NB4 (cell line): ENCODE measurements at regions not wholly inside any gene's neighbourhood (a gene's known extent, or its start where the extent isn't known, plus 50 kb on each side); places are given as distances from the start of the nearest gene placed in this dataset.

ENCODE experiments used
- DNase-seq: peaks from one replicate; pipeline ENCODE4 v3.0.0; 2010; ENCODE audit warnings: low read depth
- H3K4me3 ChIP-seq: one replicate; pipeline ENCODE4 v1.5.1; 2011; ENCODE audit warnings: mild to moderate bottlenecking, low read depth, low read length, moderate library complexity
- MYC ChIP-seq: IDR thresholded peaks from 2 replicates; pipeline ENCODE4 v1.6.1; 2011; ENCODE audit warnings: low read depth, low read length
- POLR2A ChIP-seq: IDR thresholded peaks from 2 replicates; pipeline ENCODE4 v1.6.1; 2011; ENCODE audit warnings: mild to moderate bottlenecking; ENCODE audit not compliant: insufficient read length; ENCODE audit errors: extremely low read depth
- TF ChIP-seq, protein P1 (sequence below): IDR thresholded peaks from 2 replicates; pipeline ENCODE4 v1.6.1; 2011; ENCODE audit warnings: low read depth, low read length
- TF ChIP-seq, protein P2 (sequence below): IDR thresholded peaks from one replicate; pipeline ENCODE4 v1.5.1; 2012; ENCODE audit warnings: low read depth, low read length

DNA sequence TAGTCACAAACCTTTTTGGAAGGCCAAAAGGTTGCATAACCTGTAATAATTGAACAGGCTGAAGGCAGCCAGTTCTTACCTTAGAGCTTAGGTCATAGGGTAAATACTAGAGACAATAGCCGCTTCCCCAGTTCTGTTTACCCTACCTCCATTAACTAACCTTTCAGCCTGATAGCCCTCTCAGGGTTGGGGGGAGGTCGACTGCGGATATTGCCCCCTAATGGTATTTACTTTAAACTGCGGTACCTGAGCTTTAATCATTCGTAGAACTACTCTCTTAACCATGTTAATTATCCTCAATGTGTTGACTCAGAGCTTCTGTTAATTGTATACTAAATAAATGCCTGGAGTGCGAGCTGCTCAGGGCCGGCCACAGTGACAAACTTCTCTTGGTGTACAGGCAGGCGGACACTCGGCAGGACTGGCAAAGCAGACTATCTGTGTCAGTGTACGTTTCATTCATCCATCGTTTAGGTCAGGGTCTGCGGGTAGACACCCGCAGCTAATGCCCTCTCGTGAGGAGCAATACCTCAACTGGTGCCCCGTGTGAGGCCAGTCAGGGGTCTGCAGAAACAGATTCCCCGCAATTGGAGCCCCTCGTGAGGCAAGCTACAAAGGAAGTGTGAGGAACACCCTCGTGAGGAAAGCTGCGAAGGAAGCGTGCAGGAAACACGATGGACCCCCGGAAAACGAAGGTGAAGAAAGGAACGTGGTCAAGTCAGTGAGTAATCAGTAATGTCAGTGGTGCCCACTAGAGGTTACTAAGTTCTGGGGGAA lies 115.3 kb upstream of the SCN7A start:
- H3K4me3 ChIP-seq, result no peak overlapping the region

DNA sequence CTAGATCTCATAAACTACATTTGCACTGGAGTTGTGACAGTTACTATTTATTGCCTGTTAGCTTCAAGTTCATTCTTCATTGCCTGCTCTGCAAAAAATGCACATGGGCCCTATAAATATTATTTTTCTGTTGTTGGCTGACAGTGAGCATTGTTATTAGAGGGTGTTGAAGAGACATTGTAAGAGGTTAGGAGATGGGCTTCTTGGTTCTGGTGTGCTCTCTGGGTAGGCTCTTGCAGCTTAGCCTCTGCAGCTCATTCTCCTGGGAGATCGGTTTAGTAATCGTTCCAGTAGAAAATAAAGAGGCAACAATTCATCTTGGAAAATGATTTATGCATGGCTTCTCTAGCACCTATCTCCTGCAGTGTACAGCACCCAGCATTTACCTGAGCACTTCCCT lies 113.8 kb upstream of the SCN7A start:
- TF ChIP-seq POLR2A, result no peak
- TF ChIP-seq MYC, result no peak
- TF ChIP-seq, protein P1, sequence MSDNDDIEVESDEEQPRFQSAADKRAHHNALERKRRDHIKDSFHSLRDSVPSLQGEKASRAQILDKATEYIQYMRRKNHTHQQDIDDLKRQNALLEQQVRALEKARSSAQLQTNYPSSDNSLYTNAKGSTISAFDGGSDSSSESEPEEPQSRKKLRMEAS, result no peak
- TF ChIP-seq, protein P2, sequence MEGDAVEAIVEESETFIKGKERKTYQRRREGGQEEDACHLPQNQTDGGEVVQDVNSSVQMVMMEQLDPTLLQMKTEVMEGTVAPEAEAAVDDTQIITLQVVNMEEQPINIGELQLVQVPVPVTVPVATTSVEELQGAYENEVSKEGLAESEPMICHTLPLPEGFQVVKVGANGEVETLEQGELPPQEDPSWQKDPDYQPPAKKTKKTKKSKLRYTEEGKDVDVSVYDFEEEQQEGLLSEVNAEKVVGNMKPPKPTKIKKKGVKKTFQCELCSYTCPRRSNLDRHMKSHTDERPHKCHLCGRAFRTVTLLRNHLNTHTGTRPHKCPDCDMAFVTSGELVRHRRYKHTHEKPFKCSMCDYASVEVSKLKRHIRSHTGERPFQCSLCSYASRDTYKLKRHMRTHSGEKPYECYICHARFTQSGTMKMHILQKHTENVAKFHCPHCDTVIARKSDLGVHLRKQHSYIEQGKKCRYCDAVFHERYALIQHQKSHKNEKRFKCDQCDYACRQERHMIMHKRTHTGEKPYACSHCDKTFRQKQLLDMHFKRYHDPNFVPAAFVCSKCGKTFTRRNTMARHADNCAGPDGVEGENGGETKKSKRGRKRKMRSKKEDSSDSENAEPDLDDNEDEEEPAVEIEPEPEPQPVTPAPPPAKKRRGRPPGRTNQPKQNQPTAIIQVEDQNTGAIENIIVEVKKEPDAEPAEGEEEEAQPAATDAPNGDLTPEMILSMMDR, result no peak
- H3K4me3 ChIP-seq, result no peak overlapping the region
- DNase-seq, result no peak

More for the DNA sequence above, 115.3 kb upstream of the SCN7A start:
- no peak for DNase-seq
- TF ChIP-seq, protein P1, result no peak
- TF ChIP-seq POLR2A, result no peak
- TF ChIP-seq, protein P2, result no peak
- no peak for TF ChIP-seq MYC

DNA sequence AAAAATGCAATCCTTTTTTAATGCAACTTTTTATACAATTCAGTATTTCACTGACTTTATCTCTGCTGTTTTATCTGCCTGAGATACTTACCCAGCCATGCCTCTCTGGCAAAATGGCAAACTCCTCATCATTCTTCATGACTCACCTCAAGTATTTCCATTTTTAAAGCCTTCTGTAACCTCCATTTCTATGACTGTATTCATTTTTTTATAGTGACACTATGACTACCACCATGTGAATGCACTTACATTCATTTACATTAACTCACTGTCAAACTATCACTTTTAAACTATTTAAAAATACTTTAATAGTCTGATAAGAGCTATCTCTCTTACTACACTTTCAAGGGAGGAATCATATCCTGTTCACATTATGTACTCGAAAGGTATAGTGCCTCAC lies 99.4 kb upstream of the SCN7A start:
- TF ChIP-seq, protein P1, result no peak
- TF ChIP-seq, protein P2, result no peak
- no peak for TF ChIP-seq MYC
- TF ChIP-seq POLR2A, result no peak
- no peak overlapping the region for H3K4me3 ChIP-seq
- DNase-seq, result no peak

DNA sequence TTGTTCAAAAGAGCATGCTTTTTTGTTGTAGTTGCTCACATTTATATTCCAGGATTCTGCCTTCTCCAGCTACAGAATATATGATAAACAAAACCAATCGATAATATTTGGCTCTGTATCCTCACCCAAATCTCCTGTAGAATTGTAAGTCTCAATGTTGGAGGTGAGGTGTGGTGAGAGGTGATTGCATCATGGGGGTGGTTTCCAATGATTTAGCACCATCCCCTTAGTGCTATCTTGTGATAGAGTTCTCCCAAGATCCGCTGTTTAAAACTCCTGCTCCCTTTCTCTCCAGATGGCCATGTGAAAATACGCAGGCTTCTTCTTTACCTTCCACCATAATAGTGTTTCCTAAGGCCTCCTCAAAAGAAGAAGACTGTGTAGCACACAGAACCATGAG lies 98.7 kb upstream of the SCN7A start:
- DNase-seq, result no peak
- H3K4me3 ChIP-seq, result no peak overlapping the region
- TF ChIP-seq MYC, result no peak
- no peak for TF ChIP-seq POLR2A
- TF ChIP-seq, protein P1, result no peak
- TF ChIP-seq, protein P2, result no peak

DNA sequence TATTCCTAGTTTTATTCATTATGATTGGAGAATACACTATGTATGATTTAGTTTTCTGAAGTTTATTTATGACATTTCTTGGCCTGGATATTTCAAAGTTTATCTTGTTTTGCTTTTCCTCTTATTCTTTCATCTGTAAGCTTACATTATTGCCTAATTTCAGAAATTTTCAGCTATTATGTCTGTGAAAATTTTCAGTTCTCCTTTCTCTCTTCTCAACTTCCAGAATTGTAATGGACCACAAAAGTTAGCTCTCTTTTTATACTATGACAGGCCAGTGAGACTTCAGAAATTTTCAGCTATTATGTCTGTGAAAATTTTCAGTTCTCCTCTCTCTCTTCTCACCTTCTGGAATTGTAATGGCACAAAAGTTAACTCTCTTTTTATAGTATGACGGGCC lies 97.2 kb upstream of the SCN7A start:
- TF ChIP-seq MYC (no peak), POLR2A (no peak)
- TF ChIP-seq, protein P1, result no peak
- TF ChIP-seq, protein P2, result no peak
- no peak overlapping the region for H3K4me3 ChIP-seq
- no peak for DNase-seq
